WTC11 (cell line): ENCODE measurements at regions not wholly inside any gene's neighbourhood (a gene's known extent, or its start where the extent isn't known, plus 50 kb on each side); places are given as distances from the start of the nearest gene placed in this dataset.

Experiments used
- AFF4 ChIP-seq: sonication (generic); formaldehyde crosslinking; IDR thresholded peaks from 2 replicates; pipeline ENCODE4 v1.8.1; 2023; ENCODE audit warnings: mild to moderate bottlenecking, missing genetic modification reagents, borderline replicate concordance
- CTCF ChIP-seq: fragments of 200-600 bp; IDR thresholded peaks from 2 replicates; pipeline ENCODE4 v1.8.0; 2022; ENCODE audit warnings: antibody characterized with exemption
- JUN ChIP-seq: sonication (generic); formaldehyde crosslinking; IDR thresholded peaks from 2 replicates; pipeline ENCODE4 v1.8.0; 2023; ENCODE audit warnings: mild to moderate bottlenecking, missing genetic modification reagents
- NFE2L1 ChIP-seq: sonication (generic); formaldehyde crosslinking; IDR thresholded peaks from 2 replicates; pipeline ENCODE4 v1.8.1; 2023; ENCODE audit warnings: missing genetic modification reagents
- NFYB ChIP-seq: sonication (generic); formaldehyde crosslinking; conservative IDR thresholded peaks from 2 replicates; pipeline ENCODE4 v1.8.0; 2022; ENCODE audit warnings: low read depth, missing genetic modification reagents
- NR1H2 ChIP-seq: sonication (generic); formaldehyde crosslinking; IDR thresholded peaks from 2 replicates; pipeline ENCODE4 v1.9.0; 2021; ENCODE audit warnings: mild to moderate bottlenecking, moderate library complexity, missing genetic modification reagents
- NR2C2 ChIP-seq: sonication (generic); formaldehyde crosslinking; IDR thresholded peaks from 2 replicates; pipeline ENCODE4 v1.8.0; 2022; ENCODE audit warnings: mild to moderate bottlenecking, missing genetic modification reagents
- ZNF138 ChIP-seq: sonication (generic); formaldehyde crosslinking; conservative IDR thresholded peaks from 2 replicates; pipeline ENCODE4 v1.8.1; 2022; ENCODE audit warnings: mild to moderate bottlenecking, moderate library complexity, missing genetic modification reagents
- ZNF317 ChIP-seq: sonication (generic); formaldehyde crosslinking; IDR thresholded peaks from 2 replicates; pipeline ENCODE4 v1.8.1; 2023; ENCODE audit warnings: low read depth, mild to moderate bottlenecking, moderate library complexity, missing genetic modification reagents, borderline replicate concordance
- ZNF423 ChIP-seq: fragments of 250-450 bp; sonication (Bioruptor Pico); IDR thresholded peaks from 2 replicates; pipeline ENCODE4 v2.1.2; 2022; ENCODE audit warnings: mild to moderate bottlenecking, moderate library complexity
- TF ChIP-seq, protein P1 (sequence below): fragments of 250-450 bp; sonication (Bioruptor Pico); IDR thresholded peaks from 2 replicates; pipeline ENCODE4 v2.1.2; 2022; ENCODE audit warnings: mild to moderate bottlenecking, moderate library complexity
- TF ChIP-seq, protein P2 (sequence below): sonication (generic); formaldehyde crosslinking; IDR thresholded peaks from 2 replicates; pipeline ENCODE4 v1.8.0; 2022; ENCODE audit warnings: mild to moderate bottlenecking, missing genetic modification reagents
- TF ChIP-seq, protein P3 (sequence below): sonication (generic); formaldehyde crosslinking; IDR thresholded peaks from 2 replicates; pipeline ENCODE4 v1.8.1; 2023; ENCODE audit warnings: mild to moderate bottlenecking, missing genetic modification reagents

DNA sequence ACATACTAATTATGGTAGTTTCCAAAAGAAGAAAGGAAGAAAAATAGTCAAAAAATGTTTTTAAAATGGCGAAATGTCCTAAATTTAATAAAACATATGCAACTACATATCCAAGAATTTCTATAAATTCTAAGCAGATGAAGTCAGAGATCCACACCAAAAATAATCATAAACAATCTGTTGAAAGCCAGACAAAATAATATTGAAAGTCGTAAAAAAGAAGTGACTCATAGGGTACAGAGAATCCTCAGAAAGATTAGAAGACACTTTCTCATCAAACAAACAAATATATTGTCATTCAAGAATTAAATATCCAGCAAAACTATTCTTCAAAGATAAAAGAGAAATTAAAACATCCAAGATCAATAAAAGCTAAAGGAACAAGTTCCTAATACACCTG is 281.4 kb upstream of the ZNF804A start:
- TF ChIP-seq ZNF423 (no peak), CTCF (no peak), ZNF317 (CRISPR knock-in tag) (no peak), NR2C2 (CRISPR knock-in tag) (no peak), NFYB (CRISPR knock-in tag) (no peak), JUN (CRISPR knock-in tag) (no peak), NR1H2 (CRISPR knock-in tag) (no peak), ZNF138 (CRISPR knock-in tag) (no peak), AFF4 (CRISPR knock-in tag) (no peak), NFE2L1 (CRISPR knock-in tag) (no peak)
- TF ChIP-seq, protein P1, sequence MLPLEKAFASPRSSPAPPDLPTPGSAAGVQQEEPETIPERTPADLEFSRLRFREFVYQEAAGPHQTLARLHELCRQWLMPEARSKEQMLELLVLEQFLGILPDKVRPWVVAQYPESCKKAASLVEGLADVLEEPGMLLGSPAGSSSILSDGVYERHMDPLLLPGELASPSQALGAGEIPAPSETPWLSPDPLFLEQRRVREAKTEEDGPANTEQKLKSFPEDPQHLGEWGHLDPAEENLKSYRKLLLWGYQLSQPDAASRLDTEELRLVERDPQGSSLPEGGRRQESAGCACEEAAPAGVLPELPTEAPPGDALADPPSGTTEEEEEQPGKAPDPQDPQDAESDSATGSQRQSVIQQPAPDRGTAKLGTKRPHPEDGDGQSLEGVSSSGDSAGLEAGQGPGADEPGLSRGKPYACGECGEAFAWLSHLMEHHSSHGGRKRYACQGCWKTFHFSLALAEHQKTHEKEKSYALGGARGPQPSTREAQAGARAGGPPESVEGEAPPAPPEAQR (CRISPR knock-in tag): no peak
- TF ChIP-seq, protein P2, sequence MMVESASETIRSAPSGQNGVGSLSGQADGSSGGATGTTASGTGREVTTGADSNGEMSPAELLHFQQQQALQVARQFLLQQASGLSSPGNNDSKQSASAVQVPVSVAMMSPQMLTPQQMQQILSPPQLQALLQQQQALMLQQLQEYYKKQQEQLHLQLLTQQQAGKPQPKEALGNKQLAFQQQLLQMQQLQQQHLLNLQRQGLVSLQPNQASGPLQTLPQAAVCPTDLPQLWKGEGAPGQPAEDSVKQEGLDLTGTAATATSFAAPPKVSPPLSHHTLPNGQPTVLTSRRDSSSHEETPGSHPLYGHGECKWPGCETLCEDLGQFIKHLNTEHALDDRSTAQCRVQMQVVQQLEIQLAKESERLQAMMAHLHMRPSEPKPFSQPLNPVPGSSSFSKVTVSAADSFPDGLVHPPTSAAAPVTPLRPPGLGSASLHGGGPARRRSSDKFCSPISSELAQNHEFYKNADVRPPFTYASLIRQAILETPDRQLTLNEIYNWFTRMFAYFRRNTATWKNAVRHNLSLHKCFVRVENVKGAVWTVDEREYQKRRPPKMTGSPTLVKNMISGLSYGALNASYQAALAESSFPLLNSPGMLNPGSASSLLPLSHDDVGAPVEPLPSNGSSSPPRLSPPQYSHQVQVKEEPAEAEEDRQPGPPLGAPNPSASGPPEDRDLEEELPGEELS (CRISPR knock-in tag): no peak
- TF ChIP-seq, protein P3, sequence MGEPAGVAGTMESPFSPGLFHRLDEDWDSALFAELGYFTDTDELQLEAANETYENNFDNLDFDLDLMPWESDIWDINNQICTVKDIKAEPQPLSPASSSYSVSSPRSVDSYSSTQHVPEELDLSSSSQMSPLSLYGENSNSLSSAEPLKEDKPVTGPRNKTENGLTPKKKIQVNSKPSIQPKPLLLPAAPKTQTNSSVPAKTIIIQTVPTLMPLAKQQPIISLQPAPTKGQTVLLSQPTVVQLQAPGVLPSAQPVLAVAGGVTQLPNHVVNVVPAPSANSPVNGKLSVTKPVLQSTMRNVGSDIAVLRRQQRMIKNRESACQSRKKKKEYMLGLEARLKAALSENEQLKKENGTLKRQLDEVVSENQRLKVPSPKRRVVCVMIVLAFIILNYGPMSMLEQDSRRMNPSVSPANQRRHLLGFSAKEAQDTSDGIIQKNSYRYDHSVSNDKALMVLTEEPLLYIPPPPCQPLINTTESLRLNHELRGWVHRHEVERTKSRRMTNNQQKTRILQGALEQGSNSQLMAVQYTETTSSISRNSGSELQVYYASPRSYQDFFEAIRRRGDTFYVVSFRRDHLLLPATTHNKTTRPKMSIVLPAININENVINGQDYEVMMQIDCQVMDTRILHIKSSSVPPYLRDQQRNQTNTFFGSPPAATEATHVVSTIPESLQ: no peak
